K562 (cell line): ENCODE measurements at regions not wholly inside any gene's neighbourhood (a gene's known extent, or its start where the extent isn't known, plus 50 kb on each side); places are given as distances from the start of the nearest gene placed in this dataset.

Experiments
- BRD4 ChIP-seq: fragments of 200-600 bp; sonication (generic); IDR thresholded peaks from 2 replicates; pipeline ENCODE4 v1.6.1; 2017; ENCODE audit warnings: inconsistent platforms
- HNRNPUL1 ChIP-seq: fragments of 200-400 bp; formaldehyde crosslinking; IDR thresholded peaks from 2 replicates; pipeline ENCODE4 v1.6.1; 2017; ENCODE audit warnings: low read length
- KAT2B ChIP-seq: IDR thresholded peaks from one replicate; pipeline ENCODE4 v1.6.1; 2012; ENCODE audit warnings: low read depth, mild to moderate bottlenecking, control low read depth, inconsistent platforms, low read length, moderate library complexity
- TAF15 ChIP-seq: fragments of 200-400 bp; formaldehyde crosslinking; IDR thresholded peaks from 2 replicates; pipeline ENCODE4 v1.6.1; 2017; ENCODE audit warnings: mild to moderate bottlenecking, low read depth, low read length, moderate library complexity
- TF ChIP-seq, protein P1 (sequence below), 2 experiments: fragments of 450-650 bp; IDR thresholded peaks; 2 replicates each; pipeline ENCODE4 v1.6.1; 2016
- TF ChIP-seq, protein P2 (sequence below): fragments of 450-650 bp; IDR thresholded peaks from 2 replicates; pipeline ENCODE4 v1.6.1; 2016; ENCODE audit warnings: low read depth, mild to moderate bottlenecking, moderate library complexity
- TF ChIP-seq, protein P3 (sequence below): fragments of 200-800 bp; sonication (Bioruptor generic); IDR thresholded peaks from 2 replicates; pipeline ENCODE4 v1.6.1; 2017; ENCODE audit warnings: missing genetic modification characterization, missing compliant biosample characterization
- TF ChIP-seq, protein P4 (sequence below): fragments of 450-650 bp; formaldehyde crosslinking; IDR thresholded peaks from 2 replicates; pipeline ENCODE4 v1.4.0; 2020; ENCODE audit warnings: mild to moderate bottlenecking, moderate library complexity
- TF ChIP-seq, protein P5 (sequence below): sonication (generic); formaldehyde crosslinking; IDR thresholded peaks from 2 replicates; pipeline ENCODE4 v1.4.0; 2020; ENCODE audit warnings: mild to moderate bottlenecking, missing genetic modification reagents

DNA sequence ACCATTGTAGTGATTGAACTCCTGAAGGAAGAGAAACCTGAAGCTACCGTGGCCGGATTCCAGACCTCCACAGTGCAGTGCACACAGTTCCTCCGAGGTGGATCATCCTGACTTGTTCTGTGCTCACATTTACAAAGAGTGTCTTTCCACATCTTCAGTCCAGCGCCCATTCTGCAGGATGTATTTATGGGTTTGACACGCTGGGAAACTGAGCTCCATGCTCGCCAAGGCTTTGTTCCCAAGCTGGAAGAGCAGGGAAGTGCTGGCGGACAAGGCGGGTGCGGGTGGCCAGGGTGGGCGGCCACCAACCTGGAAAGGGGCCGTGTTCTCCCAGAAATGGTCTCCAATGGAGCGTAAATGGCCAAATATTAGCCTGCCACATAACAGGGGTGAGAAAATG is 227.9 kb downstream of the IRF8 start (continued):
- TF ChIP-seq, protein P1, sequence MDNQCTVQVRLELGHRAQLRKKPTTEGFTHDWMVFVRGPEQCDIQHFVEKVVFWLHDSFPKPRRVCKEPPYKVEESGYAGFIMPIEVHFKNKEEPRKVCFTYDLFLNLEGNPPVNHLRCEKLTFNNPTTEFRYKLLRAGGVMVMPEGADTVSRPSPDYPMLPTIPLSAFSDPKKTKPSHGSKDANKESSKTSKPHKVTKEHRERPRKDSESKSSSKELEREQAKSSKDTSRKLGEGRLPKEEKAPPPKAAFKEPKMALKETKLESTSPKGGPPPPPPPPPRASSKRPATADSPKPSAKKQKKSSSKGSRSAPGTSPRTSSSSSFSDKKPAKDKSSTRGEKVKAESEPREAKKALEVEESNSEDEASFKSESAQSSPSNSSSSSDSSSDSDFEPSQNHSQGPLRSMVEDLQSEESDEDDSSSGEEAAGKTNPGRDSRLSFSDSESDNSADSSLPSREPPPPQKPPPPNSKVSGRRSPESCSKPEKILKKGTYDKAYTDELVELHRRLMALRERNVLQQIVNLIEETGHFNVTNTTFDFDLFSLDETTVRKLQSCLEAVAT (IDR thresholded peaks at IDR 0.05), result no peak
- TF ChIP-seq HNRNPUL1 (no peak), TAF15 (no peak), BRD4 (no peak), KAT2B (no peak)
- TF ChIP-seq, protein P2, sequence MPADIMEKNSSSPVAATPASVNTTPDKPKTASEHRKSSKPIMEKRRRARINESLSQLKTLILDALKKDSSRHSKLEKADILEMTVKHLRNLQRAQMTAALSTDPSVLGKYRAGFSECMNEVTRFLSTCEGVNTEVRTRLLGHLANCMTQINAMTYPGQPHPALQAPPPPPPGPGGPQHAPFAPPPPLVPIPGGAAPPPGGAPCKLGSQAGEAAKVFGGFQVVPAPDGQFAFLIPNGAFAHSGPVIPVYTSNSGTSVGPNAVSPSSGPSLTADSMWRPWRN, result no peak
- TF ChIP-seq, protein P3, sequence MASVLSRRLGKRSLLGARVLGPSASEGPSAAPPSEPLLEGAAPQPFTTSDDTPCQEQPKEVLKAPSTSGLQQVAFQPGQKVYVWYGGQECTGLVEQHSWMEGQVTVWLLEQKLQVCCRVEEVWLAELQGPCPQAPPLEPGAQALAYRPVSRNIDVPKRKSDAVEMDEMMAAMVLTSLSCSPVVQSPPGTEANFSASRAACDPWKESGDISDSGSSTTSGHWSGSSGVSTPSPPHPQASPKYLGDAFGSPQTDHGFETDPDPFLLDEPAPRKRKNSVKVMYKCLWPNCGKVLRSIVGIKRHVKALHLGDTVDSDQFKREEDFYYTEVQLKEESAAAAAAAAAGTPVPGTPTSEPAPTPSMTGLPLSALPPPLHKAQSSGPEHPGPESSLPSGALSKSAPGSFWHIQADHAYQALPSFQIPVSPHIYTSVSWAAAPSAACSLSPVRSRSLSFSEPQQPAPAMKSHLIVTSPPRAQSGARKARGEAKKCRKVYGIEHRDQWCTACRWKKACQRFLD, result no peak
- TF ChIP-seq, protein P4, sequence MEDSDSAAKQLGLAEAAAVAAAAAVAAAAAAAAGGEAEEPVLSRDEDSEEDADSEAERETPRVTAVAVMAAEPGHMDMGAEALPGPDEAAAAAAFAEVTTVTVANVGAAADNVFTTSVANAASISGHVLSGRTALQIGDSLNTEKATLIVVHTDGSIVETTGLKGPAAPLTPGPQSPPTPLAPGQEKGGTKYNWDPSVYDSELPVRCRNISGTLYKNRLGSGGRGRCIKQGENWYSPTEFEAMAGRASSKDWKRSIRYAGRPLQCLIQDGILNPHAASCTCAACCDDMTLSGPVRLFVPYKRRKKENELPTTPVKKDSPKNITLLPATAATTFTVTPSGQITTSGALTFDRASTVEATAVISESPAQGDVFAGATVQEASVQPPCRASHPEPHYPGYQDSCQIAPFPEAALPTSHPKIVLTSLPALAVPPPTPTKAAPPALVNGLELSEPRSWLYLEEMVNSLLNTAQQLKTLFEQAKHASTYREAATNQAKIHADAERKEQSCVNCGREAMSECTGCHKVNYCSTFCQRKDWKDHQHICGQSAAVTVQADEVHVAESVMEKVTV, result no peak
- TF ChIP-seq, protein P5, sequence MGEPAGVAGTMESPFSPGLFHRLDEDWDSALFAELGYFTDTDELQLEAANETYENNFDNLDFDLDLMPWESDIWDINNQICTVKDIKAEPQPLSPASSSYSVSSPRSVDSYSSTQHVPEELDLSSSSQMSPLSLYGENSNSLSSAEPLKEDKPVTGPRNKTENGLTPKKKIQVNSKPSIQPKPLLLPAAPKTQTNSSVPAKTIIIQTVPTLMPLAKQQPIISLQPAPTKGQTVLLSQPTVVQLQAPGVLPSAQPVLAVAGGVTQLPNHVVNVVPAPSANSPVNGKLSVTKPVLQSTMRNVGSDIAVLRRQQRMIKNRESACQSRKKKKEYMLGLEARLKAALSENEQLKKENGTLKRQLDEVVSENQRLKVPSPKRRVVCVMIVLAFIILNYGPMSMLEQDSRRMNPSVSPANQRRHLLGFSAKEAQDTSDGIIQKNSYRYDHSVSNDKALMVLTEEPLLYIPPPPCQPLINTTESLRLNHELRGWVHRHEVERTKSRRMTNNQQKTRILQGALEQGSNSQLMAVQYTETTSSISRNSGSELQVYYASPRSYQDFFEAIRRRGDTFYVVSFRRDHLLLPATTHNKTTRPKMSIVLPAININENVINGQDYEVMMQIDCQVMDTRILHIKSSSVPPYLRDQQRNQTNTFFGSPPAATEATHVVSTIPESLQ (CRISPR knock-in tag), result no peak
